Activated naive CD8-positive, alpha-beta T cell treated with anti-CD3 and anti-CD28 coated beads, Interleukin-2, amount 50 U/mL, for 24 hours (primary cell): ENCODE measurements at regions not wholly inside any gene's neighbourhood (a gene's known extent, or its start where the extent isn't known, plus 50 kb on each side); places are given as distances from the start of the nearest gene placed in this dataset.

Source experiments
- ATAC-seq: fragments of 150-1000 bp; cut with Tn5 transposase; one replicate; pipeline ENCODE4 v1.10.0; 2021
- DNase-seq: peaks from one replicate; pipeline ENCODE4 v3.0.0; 2021
- H3K27ac Mint-ChIP-seq: one replicate; pipeline ENCODE4 v1.8.0; 2021; ENCODE audit warnings: mild to moderate bottlenecking, mixed read lengths
- H3K27me3 Mint-ChIP-seq: one replicate; pipeline ENCODE4 v1.8.0; 2021; ENCODE audit warnings: mixed read lengths
- H3K36me3 Mint-ChIP-seq: one replicate; pipeline ENCODE4 v1.8.0; 2021; ENCODE audit warnings: low read depth, mixed read lengths
- H3K4me1 Mint-ChIP-seq: one replicate; pipeline ENCODE4 v1.8.0; 2021; ENCODE audit warnings: mixed read lengths
- H3K4me3 Mint-ChIP-seq: one replicate; pipeline ENCODE4 v1.8.0; 2021; ENCODE audit warnings: mild to moderate bottlenecking, moderate library complexity, mixed read lengths
- H3K9me3 Mint-ChIP-seq: one replicate; pipeline ENCODE4 v1.8.0; 2021; ENCODE audit warnings: mixed read lengths

- DNase-seq = no peak
- peaks cover 64% of the 10 kb centered on the region for H3K4me1 Mint-ChIP-seq
These were observed 188.3 kb upstream of the C14orf180 start for GRCh38 chr14:104390941-104391901.

DNA sequence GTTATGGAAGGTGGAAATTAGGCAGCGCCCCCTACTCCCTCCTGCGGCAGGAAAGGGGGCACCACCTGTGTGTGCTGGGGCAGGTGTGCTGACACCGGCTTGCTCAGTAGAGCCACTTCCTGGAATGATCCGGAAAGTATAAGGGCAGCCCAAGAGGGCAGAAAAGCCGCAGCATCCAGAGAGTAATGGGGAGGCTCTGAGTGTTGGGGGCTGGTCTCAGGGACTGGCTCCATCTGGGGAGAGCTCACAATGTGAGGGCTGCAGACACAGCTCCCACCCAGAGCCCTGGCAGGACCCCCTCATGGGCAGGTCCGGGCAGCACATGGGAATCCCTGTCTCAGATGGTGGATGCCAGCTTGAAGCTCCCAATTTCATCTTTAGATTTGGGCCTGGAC, 187.6 kb upstream of the C14orf180 start:
- no peak for DNase-seq
- H3K4me1 Mint-ChIP-seq = peaks cover 65% of the 10 kb centered on the region
- no peak for ATAC-seq
- peaks cover 1% of the 10 kb centered on the region for H3K9me3 Mint-ChIP-seq
- no peak overlapping the region for H3K27ac Mint-ChIP-seq
- H3K27me3 Mint-ChIP-seq = no peaks in the 10 kb centered on the region
- H3K36me3 Mint-ChIP-seq = no peaks in the 10 kb centered on the region
- no peak overlapping the region for H3K4me3 Mint-ChIP-seq

More at GRCh38 chr14:104390941-104391901, 188.3 kb upstream of the C14orf180 start:
- Mint-ChIP-seq H3K9me3 (no peaks in the 10 kb centered on the region), H3K4me3 (no peak overlapping the region), H3K27me3 (no peaks in the 10 kb centered on the region), H3K36me3 (no peaks in the 10 kb centered on the region), H3K27ac (no peak overlapping the region)
- no peak for ATAC-seq

DNA sequence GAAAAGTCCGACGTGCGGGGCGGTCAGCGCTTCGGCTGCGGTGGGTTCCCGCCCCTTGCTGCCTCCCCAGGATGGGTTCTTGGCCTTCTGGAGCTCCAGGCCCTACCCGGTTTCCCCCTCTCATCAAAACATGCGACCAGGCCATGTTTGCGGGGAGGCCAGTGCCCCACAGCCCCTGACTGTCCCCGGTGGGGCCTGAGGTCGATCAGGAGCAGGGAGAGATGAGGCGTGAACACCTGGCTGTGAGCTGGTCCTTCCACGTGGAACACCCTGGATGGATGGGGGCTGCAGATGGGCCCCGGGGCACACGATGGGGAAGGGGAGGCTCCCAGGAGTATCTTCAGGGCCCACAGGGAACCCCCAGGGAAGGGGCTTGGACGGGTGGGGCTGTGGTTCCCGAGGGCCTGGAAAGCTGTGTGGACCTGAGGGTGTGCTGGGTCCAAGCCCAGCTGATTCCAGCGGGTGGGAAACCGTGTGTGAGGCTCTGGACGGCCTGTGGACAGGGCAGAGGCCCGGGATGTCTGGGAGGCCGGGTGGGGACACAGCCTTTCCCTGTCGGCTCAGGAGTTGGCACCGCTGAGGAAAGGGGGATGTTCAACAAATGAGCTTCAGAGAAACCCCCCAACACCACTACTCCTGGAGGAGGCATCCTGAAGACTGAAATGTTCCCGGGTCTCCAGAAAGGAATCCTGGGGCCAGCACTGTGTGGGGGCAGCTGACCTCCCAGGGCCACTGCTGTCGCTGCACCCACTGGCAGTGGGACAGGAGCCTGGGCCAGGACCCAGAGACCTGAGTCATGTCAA, 187.0 kb upstream of the C14orf180 start:
- no peak overlapping the region for H3K27ac Mint-ChIP-seq
- H3K27me3 Mint-ChIP-seq = no peaks in the 10 kb centered on the region
- no peak overlapping the region for H3K4me3 Mint-ChIP-seq
- ATAC-seq (no peak), DNase-seq (no peak)
- H3K4me1 Mint-ChIP-seq = peaks cover 65% of the 10 kb centered on the region
- H3K9me3 Mint-ChIP-seq = peaks cover 7% of the 10 kb centered on the region
- no peaks in the 10 kb centered on the region for H3K36me3 Mint-ChIP-seq

DNA sequence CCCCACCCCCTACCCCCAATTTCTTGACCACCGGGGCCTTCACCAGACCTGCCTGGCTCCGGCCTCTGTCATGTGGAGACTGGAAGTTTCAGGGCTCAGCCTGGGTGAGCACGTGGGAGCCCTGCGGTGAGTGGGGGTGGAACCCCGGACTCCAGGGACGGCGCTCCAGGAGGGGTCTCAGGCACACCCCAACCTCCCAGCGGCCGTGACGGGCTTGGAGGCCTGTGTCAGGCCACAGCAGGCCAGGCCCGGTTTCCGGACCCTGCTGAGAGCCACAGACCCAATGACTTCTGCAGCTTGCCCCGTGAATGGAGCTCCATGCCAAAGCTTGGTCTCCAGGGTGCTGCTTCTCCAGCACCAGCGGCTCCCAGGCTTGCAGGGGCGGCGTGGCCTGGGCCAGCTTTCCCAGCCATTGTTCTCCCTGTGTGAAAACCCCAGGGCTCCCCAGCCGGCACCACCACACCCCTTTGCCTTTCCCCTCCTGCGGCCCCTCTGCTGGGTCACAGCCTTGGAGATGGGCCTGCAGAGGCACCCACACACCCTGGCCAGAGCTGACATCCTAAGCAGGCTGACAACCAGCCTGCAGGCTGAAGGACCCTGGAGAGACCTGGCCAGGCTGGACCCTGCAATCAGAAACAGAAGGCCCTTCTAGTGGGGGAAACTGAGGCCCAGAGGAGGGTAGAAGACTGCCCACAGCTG, 186.2 kb upstream of the C14orf180 start:
- DNase-seq = no peak
- Mint-ChIP-seq H3K36me3 (no peaks in the 10 kb centered on the region), H3K27ac (no peak overlapping the region), H3K9me3 (peaks cover 11% of the 10 kb centered on the region), H3K27me3 (no peaks in the 10 kb centered on the region), H3K4me1 (peaks cover 67% of the 10 kb centered on the region), H3K4me3 (no peak overlapping the region)
- no peak for ATAC-seq

DNA sequence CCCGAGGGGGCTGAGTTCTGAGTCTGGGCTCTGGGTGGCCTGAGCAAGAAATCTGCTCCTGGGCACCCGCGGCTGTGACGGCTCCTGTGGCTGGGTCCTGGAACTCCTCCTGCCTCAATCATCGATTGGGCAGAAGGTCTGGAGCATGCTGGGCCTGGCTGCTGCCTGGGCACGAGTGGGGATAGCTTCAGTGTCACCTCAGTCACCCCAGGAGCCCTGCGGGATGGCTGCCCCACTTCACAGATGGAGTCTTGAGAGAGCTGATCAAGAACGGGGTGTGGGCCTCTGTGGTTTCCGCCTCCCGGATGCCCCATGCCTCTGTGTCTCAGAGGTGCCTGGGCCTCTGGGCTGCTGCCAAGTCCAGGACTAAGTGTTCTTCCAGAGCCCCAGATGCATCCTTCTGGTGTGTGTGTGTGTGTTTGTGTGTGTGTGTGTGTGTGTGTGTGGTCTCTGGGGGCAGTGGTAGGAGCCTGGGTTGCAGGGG, 185.6 kb upstream of the C14orf180 start:
- peak; percentile 53 for DNase-seq
- Mint-ChIP-seq H3K9me3 (peaks cover 11% of the 10 kb centered on the region), H3K36me3 (no peaks in the 10 kb centered on the region), H3K27me3 (no peaks in the 10 kb centered on the region), H3K4me3 (no peak overlapping the region), H3K4me1 (peaks cover 64% of the 10 kb centered on the region), H3K27ac (peak overlapping the region; percentile 22)
- ATAC-seq = peak; percentile 44

DNA sequence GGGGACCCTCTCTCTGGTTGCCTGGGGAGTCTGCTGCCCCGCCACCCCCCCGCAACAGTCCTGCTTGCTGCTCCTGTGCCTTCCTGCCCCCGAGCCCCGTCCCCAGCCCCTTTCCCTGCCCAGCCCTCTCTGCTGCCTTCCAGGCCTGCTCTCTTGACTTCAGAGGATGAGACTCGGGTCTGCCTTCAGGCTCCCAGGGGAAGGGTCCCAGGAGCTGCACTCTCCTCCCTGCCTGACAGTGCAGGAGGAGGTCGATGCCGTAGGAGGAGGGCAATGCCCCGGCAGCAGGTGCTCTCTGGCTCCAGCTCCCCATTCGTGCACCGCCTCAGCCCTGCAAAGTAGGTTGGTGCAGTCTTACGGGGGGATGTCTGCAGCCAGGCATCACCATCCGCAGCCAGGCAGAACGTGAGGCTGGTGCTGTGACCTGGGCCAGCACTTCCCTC, 185.1 kb upstream of the C14orf180 start:
- Mint-ChIP-seq H3K9me3 (peaks cover 11% of the 10 kb centered on the region), H3K27ac (peak overlapping the region; percentile 22), H3K4me1 (peaks cover 65% of the 10 kb centered on the region), H3K36me3 (no peaks in the 10 kb centered on the region), H3K4me3 (no peak overlapping the region), H3K27me3 (no peaks in the 10 kb centered on the region)
- DNase-seq (no peak), ATAC-seq (no peak)

DNA sequence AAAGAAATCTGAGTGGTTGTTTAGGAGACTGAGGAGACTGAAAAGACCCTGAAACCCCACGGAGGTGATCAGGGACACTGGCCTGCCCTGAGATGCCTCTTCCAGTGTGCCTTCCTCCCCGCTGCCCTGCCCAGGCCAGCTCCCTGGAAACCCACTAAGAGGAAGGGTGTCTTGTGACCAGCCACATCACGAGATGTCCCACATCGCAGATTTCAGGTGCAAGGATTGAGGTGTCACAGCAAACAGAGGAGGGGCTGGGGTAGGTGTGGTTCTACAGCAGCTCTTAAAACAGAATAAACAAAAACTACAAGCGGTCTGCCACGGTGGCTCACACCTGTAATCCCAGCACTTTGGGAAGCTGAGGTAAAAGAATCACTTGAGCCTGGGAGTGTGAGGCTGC, 184.3 kb upstream of the C14orf180 start:
- Mint-ChIP-seq H3K4me3 (no peak overlapping the region), H3K27ac (no peak overlapping the region), H3K36me3 (no peaks in the 10 kb centered on the region), H3K27me3 (no peaks in the 10 kb centered on the region), H3K9me3 (peaks cover 11% of the 10 kb centered on the region), H3K4me1 (peaks cover 64% of the 10 kb centered on the region)
- no peak for ATAC-seq
- no peak for DNase-seq

DNA sequence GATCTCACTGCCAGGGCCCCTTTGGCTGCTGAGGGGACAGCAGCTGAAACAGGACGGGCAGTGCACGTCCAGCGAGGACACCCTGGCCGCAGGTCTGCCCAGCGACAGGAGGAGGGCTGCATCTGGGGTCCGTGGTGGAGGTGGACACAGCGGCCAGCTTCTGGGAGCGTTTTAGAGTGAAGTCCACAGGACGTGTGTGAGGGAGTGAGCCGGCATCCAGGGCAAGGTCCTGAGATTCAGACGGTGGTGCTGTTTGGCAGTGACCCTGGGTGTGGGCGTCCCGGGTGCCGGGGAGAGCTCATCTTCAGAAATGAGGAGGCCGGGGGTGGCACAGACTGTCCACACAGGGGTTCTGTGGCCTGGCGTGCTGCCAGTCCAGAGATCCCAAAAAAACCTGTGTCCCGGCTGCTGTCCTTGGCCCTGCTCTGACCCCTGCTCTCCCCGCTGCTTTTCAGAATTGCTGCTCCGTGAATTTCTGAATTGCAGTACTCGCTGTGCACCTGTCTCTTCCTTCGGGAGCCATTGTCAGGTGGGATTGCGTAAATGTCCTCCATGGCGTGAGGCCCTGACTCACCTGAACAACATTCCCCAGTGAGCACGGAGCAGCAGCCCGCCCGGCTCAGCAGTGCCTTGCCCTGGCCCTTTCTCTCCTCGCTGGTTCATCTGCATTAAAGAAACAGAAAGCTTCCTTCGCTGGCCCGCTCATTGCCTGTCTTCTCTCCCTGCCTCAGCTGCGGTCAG, 183.5 kb upstream of the C14orf180 start:
- DNase-seq (no peak), ATAC-seq (no peak)
- H3K9me3 Mint-ChIP-seq = peaks cover 11% of the 10 kb centered on the region
- H3K36me3 Mint-ChIP-seq = no peaks in the 10 kb centered on the region
- peaks cover 60% of the 10 kb centered on the region for H3K4me1 Mint-ChIP-seq
- no peak overlapping the region for H3K27ac Mint-ChIP-seq
- H3K27me3 Mint-ChIP-seq = no peaks in the 10 kb centered on the region
- H3K4me3 Mint-ChIP-seq = no peak overlapping the region

- no peak overlapping the region for H3K27ac Mint-ChIP-seq
- H3K4me3 Mint-ChIP-seq = no peak overlapping the region
- H3K36me3 Mint-ChIP-seq = no peaks in the 10 kb centered on the region
These were observed 182.7 kb upstream of the C14orf180 start for GRCh38 chr14:104396682-104397470.

DNA sequence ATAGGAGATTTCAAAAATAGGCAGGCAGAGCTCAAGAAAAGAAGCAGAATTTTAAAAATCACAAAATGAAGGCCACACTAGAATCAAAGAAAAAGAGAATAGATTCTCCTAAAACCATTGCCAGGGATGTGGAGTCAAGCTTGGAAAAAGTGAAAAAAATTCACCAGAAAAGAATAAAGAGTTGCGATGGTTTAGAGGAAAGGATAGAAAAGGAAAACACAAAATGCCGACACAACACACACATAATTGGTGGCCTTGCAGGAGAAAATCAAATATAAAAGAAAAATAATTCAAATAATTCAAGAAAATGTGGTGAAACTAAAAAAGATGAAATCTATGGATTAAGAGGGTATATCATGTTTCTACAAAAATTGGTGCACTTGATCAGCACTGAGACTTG, 181.6 kb upstream of the C14orf180 start:
- H3K27ac Mint-ChIP-seq = no peak overlapping the region
- ATAC-seq = no peak
- H3K36me3 Mint-ChIP-seq = no peaks in the 10 kb centered on the region
- H3K4me1 Mint-ChIP-seq = peaks cover 43% of the 10 kb centered on the region
- DNase-seq = no peak
- H3K9me3 Mint-ChIP-seq = peaks cover 11% of the 10 kb centered on the region
- no peaks in the 10 kb centered on the region for H3K27me3 Mint-ChIP-seq
- H3K4me3 Mint-ChIP-seq = no peak overlapping the region

More at GRCh38 chr14:104396682-104397470, 182.7 kb upstream of the C14orf180 start:
- Mint-ChIP-seq H3K4me1 (peaks cover 52% of the 10 kb centered on the region), H3K27me3 (no peaks in the 10 kb centered on the region), H3K9me3 (peaks cover 11% of the 10 kb centered on the region)
- ATAC-seq (no peak), DNase-seq (no peak)

- H3K27ac Mint-ChIP-seq = no peak overlapping the region
- H3K9me3 Mint-ChIP-seq = peaks cover 11% of the 10 kb centered on the region
- no peak overlapping the region for H3K4me3 Mint-ChIP-seq
- ATAC-seq = no peak
- H3K36me3 Mint-ChIP-seq = no peaks in the 10 kb centered on the region
- peaks cover 38% of the 10 kb centered on the region for H3K4me1 Mint-ChIP-seq
- H3K27me3 Mint-ChIP-seq = no peaks in the 10 kb centered on the region
- DNase-seq = no peak
These were observed 180.9 kb upstream of the C14orf180 start for GRCh38 chr14:104398656-104399055.

DNA sequence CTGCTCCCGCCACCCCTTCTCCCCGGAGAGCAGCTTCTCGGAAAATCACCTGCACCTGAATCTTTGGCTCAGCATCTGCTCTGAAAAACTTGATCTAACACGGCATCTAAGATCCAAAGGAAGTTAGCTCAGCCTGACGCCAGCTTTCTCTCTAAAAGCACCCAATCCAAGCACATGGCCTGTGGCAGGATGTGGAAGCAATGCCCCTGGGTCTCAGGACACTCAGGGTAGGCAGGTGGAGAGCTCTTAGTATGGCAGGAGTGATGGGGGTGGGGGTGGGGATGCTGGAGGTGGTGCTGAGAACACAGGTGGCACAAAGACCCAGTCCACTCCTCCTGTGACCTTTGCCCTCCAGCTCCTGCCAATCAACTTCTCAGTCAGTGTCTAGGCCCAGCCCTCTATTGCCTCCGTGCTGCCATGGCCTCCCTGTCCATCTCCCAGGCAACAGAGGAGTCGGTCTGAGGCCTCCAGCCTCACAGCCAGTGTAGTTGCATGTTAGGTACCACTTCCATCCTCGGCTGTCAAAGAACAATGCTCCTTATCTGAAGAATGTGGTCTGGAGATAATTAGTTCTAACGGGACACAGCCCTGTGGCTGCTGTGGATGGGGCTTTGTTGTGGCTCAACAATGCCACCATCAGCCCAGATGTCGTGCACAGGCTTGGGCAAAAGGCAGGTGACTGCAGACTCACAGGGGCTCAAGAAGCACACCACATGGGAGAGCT, 180.0 kb upstream of the C14orf180 start:
- H3K4me1 Mint-ChIP-seq = peaks cover 29% of the 10 kb centered on the region
- H3K27me3 Mint-ChIP-seq = no peaks in the 10 kb centered on the region
- no peak for ATAC-seq
- peaks cover 11% of the 10 kb centered on the region for H3K9me3 Mint-ChIP-seq
- H3K27ac Mint-ChIP-seq = no peak overlapping the region
- H3K4me3 Mint-ChIP-seq = no peak overlapping the region
- no peak for DNase-seq
- no peaks in the 10 kb centered on the region for H3K36me3 Mint-ChIP-seq

DNA sequence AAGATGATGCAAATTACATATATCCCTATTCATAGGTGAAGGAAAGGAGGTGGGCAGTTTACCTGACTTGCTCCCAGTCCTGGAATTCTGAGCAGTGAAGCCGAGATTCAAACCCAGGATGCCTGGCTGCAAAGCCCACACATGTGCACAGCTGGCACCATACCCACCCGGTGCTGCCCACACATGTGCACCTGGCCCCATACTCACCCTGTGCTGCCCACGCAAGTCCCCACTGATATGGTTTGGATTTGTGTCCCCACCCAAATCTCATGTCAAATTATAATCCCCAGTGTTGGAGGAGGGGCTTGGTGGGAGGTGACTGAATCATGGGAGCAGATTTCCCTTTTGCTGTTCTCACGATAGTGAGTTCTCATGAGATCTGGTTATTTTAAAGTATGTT, 179.2 kb upstream of the C14orf180 start:
- no peak overlapping the region for H3K27ac Mint-ChIP-seq
- H3K27me3 Mint-ChIP-seq = no peaks in the 10 kb centered on the region
- H3K4me1 Mint-ChIP-seq = peaks cover 21% of the 10 kb centered on the region
- ATAC-seq (no peak), DNase-seq (no peak)
- no peak overlapping the region for H3K4me3 Mint-ChIP-seq
- H3K9me3 Mint-ChIP-seq = peaks cover 11% of the 10 kb centered on the region
- H3K36me3 Mint-ChIP-seq = no peaks in the 10 kb centered on the region
